ENCODE measurements at regions not wholly inside any gene's neighbourhood (a gene's known extent, or its start where the extent isn't known, plus 50 kb on each side); places are given as distances from the start of the nearest gene placed in this dataset.

GRCh38 chr22:48548391-48548790 lies 1279.3 kb downstream of the BRD1 start:
- DNase-seq (no peak), ATAC-seq (ENCODE audit: low read depth) (no peak)
- H3K79me2 ChIP-seq (ENCODE audit: control insufficient read depth, insufficient read depth, low read length): no peaks in the 10 kb centered on the region
- H3K4me3 ChIP-seq (ENCODE audit: control extremely low read depth in 1 of 5, extremely low read depth in 1 of 5, insufficient read depth in 1 of 5, low read depth in 2 of 5, low read length in 4 of 5): no peak overlapping the region
- ChIA-PET POLR2A (no interaction called here), CTCF (no interaction called here)
- Mint-ChIP-seq H3K27ac (no peak overlapping the region), H3K4me1 (no peaks in the 10 kb centered on the region), H3K27me3 (no peaks in the 10 kb centered on the region), H3K9me3 (ENCODE audit: insufficient read depth) (no peaks in the 10 kb centered on the region), H3K4me3 (no peak overlapping the region)
- intact Hi-C loops (cut with micrococcal nuclease): no loop called here
- H3K9ac ChIP-seq (ENCODE audit: low read length): no peak overlapping the region
- no peak overlapping the region for H3K4me2 ChIP-seq (replicated peaks; ENCODE audit: low read depth, low read length, poor library complexity, severe bottlenecking)
- H4K20me1 ChIP-seq (ENCODE audit: control insufficient read depth, insufficient read depth, low read length, poor library complexity, severe bottlenecking): no peaks in the 10 kb centered on the region
- no peaks in the 10 kb centered on the region for H3K36me3 ChIP-seq (replicated peaks in 1 of 2; ENCODE audit: control extremely low read depth in 1 of 2, control insufficient read depth in 1 of 2, extremely low read depth in 1 of 2, insufficient read depth in 2 of 2, low read length in 1 of 2)
- peaks cover 0 to 20% (median 0%) of the 10 kb centered on the region in 3 donors for H3K9me3 ChIP-seq (ENCODE audit: control extremely low read depth in 1 of 3, control insufficient read depth in 2 of 3, insufficient read depth in 1 of 3, low read length in 2 of 3)
- no peaks in the 10 kb centered on the region for H3K4me1 ChIP-seq (ENCODE audit: control insufficient read depth in 2 of 2, insufficient read depth in 2 of 2, low read length in 2 of 2)
- no peak overlapping the region for H2AFZ ChIP-seq (ENCODE audit: insufficient read depth, low read depth, low read length, poor library complexity, severe bottlenecking)
- no peaks in the 10 kb centered on the region for H3K27me3 ChIP-seq (replicated peaks in 1 of 4; ENCODE audit: control extremely low read depth in 1 of 4, control insufficient read depth in 3 of 4, insufficient read depth in 4 of 4, low read length in 3 of 4)
- H3K27ac ChIP-seq (ENCODE audit: low read length in 2 of 2): no peak overlapping the region
- TF ChIP-seq, protein P1, sequence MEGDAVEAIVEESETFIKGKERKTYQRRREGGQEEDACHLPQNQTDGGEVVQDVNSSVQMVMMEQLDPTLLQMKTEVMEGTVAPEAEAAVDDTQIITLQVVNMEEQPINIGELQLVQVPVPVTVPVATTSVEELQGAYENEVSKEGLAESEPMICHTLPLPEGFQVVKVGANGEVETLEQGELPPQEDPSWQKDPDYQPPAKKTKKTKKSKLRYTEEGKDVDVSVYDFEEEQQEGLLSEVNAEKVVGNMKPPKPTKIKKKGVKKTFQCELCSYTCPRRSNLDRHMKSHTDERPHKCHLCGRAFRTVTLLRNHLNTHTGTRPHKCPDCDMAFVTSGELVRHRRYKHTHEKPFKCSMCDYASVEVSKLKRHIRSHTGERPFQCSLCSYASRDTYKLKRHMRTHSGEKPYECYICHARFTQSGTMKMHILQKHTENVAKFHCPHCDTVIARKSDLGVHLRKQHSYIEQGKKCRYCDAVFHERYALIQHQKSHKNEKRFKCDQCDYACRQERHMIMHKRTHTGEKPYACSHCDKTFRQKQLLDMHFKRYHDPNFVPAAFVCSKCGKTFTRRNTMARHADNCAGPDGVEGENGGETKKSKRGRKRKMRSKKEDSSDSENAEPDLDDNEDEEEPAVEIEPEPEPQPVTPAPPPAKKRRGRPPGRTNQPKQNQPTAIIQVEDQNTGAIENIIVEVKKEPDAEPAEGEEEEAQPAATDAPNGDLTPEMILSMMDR (IDR thresholded peaks at IDR 0.05): no peak
- TF ChIP-seq EZH2 (IDR thresholded peaks at IDR 0.05; ENCODE audit: borderline replicate concordance, insufficient read depth, low read depth, low read length, poor library complexity, severe bottlenecking): no peak
- WGBS (ENCODE audit: insufficient coverage): 91% methylated on average over 7 of the region's 8 CpGs

- Histone ChIP-seq H2AFZ (ENCODE audit: insufficient read depth, low read depth, low read length, poor library complexity, severe bottlenecking) (no peak overlapping the region), H3K36me3 (replicated peaks in 1 of 2; ENCODE audit: control extremely low read depth in 1 of 2, control insufficient read depth in 1 of 2, extremely low read depth in 1 of 2, insufficient read depth in 2 of 2, low read length in 1 of 2) (no peaks in the 10 kb centered on the region), H3K27ac (ENCODE audit: low read length in 2 of 2) (no peak overlapping the region), H4K20me1 (ENCODE audit: control insufficient read depth, insufficient read depth, low read length, poor library complexity, severe bottlenecking) (no peaks in the 10 kb centered on the region), H3K4me3 (ENCODE audit: control extremely low read depth in 1 of 5, extremely low read depth in 1 of 5, insufficient read depth in 1 of 5, low read depth in 2 of 5, low read length in 4 of 5) (no peak overlapping the region), H3K79me2 (ENCODE audit: control insufficient read depth, insufficient read depth, low read length) (no peaks in the 10 kb centered on the region), H3K9me3 (ENCODE audit: control extremely low read depth in 1 of 3, control insufficient read depth in 2 of 3, insufficient read depth in 1 of 3, low read length in 2 of 3) (peaks cover 0 to 22% (median 0%) of the 10 kb centered on the region in 3 donors), H3K4me1 (ENCODE audit: control insufficient read depth in 2 of 2, insufficient read depth in 2 of 2, low read length in 2 of 2) (no peaks in the 10 kb centered on the region), H3K27me3 (replicated peaks in 1 of 4; ENCODE audit: control extremely low read depth in 1 of 4, control insufficient read depth in 3 of 4, insufficient read depth in 4 of 4, low read length in 3 of 4) (no peaks in the 10 kb centered on the region), H3K4me2 (replicated peaks; ENCODE audit: low read depth, low read length, poor library complexity, severe bottlenecking) (no peak overlapping the region), H3K9ac (ENCODE audit: low read length) (no peak overlapping the region)
- ChIA-PET POLR2A (no interaction called here), CTCF (no interaction called here)
- TF ChIP-seq, protein P1 (IDR thresholded peaks at IDR 0.05): no peak
- no peak for TF ChIP-seq EZH2 (IDR thresholded peaks at IDR 0.05; ENCODE audit: borderline replicate concordance, insufficient read depth, low read depth, low read length, poor library complexity, severe bottlenecking)
- Mint-ChIP-seq H3K9me3 (ENCODE audit: insufficient read depth) (no peaks in the 10 kb centered on the region), H3K4me1 (no peaks in the 10 kb centered on the region), H3K27me3 (no peaks in the 10 kb centered on the region), H3K4me3 (no peak overlapping the region), H3K27ac (no peak overlapping the region)
- ATAC-seq (ENCODE audit: low read depth): no peak
- intact Hi-C loops (cut with micrococcal nuclease): no loop called here
- no peak for DNase-seq
- 78% methylated on average over 9 of the region's 13 CpGs for WGBS (ENCODE audit: insufficient coverage)
These were observed 1279.7 kb downstream of the BRD1 start for GRCh38 chr22:48547971-48548370.
